ENCODE measurements at regions not wholly inside any gene's neighbourhood (a gene's known extent, or its start where the extent isn't known, plus 50 kb on each side); places are given as distances from the start of the nearest gene placed in this dataset.

GRCh38 chr9:108142504-108143201 lies 653.1 kb upstream of the KLF4 start:
- DNase-seq (ENCODE audit: extremely low read depth, low read depth) = peak; percentile 10
- no peak overlapping the region for H3K4me3 ChIP-seq (replicated peaks; ENCODE audit: low read depth, low read length)
- TF ChIP-seq CTCF (IDR thresholded peaks at IDR 0.05; ENCODE audit: low read depth, low read length, missing control alignments) = no peak

GRCh38 chr9:108142142-108142503 lies 652.6 kb upstream of the KLF4 start:
- H3K4me3 ChIP-seq (replicated peaks; ENCODE audit: low read depth, low read length) = no peak overlapping the region
- no peak for TF ChIP-seq CTCF (IDR thresholded peaks at IDR 0.05; ENCODE audit: low read depth, low read length, missing control alignments)
- DNase-seq (ENCODE audit: extremely low read depth, low read depth) = no peak

GRCh38 chr9:108139900-108140299 lies 650.3 kb upstream of the KLF4 start:
- DNase-seq (ENCODE audit: extremely low read depth, low read depth) = no peak
- TF ChIP-seq CTCF (IDR thresholded peaks at IDR 0.05; ENCODE audit: low read depth, low read length, missing control alignments) = no peak
- no peak overlapping the region for H3K4me3 ChIP-seq (replicated peaks; ENCODE audit: low read depth, low read length)

- no peak overlapping the region for H3K4me3 ChIP-seq (replicated peaks; ENCODE audit: low read depth, low read length)
- TF ChIP-seq CTCF (IDR thresholded peaks at IDR 0.05; ENCODE audit: low read depth, low read length, missing control alignments) = no peak
- DNase-seq (ENCODE audit: extremely low read depth, low read depth) = no peak
These were observed 648.9 kb upstream of the KLF4 start for GRCh38 chr9:108138516-108138915.

- H3K4me3 ChIP-seq (replicated peaks; ENCODE audit: low read depth, low read length) = no peak overlapping the region
- no peak for TF ChIP-seq CTCF (IDR thresholded peaks at IDR 0.05; ENCODE audit: low read depth, low read length, missing control alignments)
- no peak for DNase-seq (ENCODE audit: extremely low read depth, low read depth)
These were observed 647.1 kb upstream of the KLF4 start for GRCh38 chr9:108136656-108137055.

GRCh38 chr9:108134486-108135128 lies 645.0 kb upstream of the KLF4 start:
- no peak overlapping the region for H3K4me3 ChIP-seq (replicated peaks; ENCODE audit: low read depth, low read length)
- DNase-seq (ENCODE audit: extremely low read depth, low read depth) = no peak
- no peak for TF ChIP-seq CTCF (IDR thresholded peaks at IDR 0.05; ENCODE audit: low read depth, low read length, missing control alignments)

Data from HFF-Myc (cell line).